HG03378 (cell line): ENCODE measurements at regions not wholly inside any gene's neighbourhood (a gene's known extent, or its start where the extent isn't known, plus 50 kb on each side); places are given as distances from the start of the nearest gene placed in this dataset.
A peak's percentile ranks its signal among the peaks of the same experiment; 100 is the strongest.
"Not testable (repeated sequence)": the region's sequence is repeated elsewhere in the genome, so short reads cannot be mapped to it uniquely, and the experiment has no call there.

Experiments
- ATAC-seq: cut with Tn5 transposase; IDR thresholded peaks from one replicate; pipeline ENCODE4 v1.9.1; 2021; ENCODE audit warnings: mild to moderate bottlenecking, moderate library complexity; ENCODE audit not compliant: unreplicated experiment

GRCh38 chr1:198809247-198809646 lies 170.4 kb downstream of the PTPRC start:
- no peak for ATAC-seq

- no peak for ATAC-seq
These were observed 172.6 kb downstream of the PTPRC start for GRCh38 chr1:198811449-198811848.

- ATAC-seq = no peak
These were observed 184.8 kb downstream of the PTPRC start for GRCh38 chr1:198823626-198824025.

DNA sequence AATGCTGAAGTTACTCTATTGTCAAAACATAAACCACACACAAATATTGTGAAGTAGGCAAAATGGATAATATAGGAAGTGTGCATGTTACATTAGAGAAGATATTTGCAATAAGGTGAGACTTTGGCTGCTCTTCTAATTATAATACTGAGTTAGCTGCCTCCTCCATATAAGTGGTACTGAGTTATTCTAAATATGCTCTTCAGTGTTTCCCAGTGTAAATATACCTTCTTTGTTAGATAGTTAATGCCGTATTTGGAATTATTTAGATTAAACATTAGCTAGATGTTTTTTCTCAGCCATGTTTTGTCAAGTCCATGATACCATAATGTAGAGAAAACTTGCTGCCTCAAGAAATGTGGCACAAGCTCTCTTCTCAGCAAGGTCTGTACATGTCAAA lies 186.4 kb downstream of the PTPRC start:
- no peak for ATAC-seq

- ATAC-seq = no peak
These were observed 190.5 kb downstream of the PTPRC start for GRCh38 chr1:198829356-198829755.

DNA sequence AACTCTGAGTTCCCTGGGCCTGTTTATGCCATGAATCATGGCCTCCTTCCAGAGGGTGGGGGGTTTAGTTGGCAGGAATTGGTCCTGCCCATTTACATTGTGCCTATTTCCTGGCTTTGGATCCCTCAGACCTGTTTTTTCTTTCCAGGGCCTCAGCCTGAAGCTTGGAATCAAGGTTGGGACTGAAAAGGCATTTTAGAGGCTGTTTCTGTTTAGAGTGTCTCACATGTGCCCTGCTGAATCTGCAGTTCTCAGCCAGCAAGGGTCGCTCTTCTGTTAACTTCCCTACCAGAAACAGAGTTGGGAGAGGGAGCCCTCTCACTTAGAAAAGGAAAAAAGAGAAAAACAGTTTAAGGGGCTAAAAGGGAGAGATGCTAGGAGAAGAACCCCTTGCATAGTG lies 191.1 kb downstream of the PTPRC start:
- ATAC-seq = no peak

DNA sequence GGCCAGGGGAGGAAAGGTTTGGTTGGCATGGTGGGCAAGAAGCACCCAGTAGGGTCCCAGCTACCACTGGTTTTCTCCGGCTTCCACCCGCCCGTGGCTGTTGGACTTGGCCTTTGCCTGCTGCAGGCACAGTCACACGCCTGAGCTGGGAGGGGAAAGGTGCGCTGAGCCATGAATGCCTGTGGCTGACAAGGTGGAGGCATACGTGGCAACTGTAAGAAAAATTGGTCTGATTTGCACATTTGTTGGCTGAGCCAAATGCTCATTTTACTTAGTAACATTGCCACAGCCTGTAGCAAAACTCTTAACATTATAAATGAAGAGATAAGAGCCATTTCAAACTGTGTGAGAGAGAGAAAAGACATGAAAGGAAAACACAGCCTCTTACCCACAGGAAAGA lies 191.6 kb downstream of the PTPRC start:
- no peak for ATAC-seq

DNA sequence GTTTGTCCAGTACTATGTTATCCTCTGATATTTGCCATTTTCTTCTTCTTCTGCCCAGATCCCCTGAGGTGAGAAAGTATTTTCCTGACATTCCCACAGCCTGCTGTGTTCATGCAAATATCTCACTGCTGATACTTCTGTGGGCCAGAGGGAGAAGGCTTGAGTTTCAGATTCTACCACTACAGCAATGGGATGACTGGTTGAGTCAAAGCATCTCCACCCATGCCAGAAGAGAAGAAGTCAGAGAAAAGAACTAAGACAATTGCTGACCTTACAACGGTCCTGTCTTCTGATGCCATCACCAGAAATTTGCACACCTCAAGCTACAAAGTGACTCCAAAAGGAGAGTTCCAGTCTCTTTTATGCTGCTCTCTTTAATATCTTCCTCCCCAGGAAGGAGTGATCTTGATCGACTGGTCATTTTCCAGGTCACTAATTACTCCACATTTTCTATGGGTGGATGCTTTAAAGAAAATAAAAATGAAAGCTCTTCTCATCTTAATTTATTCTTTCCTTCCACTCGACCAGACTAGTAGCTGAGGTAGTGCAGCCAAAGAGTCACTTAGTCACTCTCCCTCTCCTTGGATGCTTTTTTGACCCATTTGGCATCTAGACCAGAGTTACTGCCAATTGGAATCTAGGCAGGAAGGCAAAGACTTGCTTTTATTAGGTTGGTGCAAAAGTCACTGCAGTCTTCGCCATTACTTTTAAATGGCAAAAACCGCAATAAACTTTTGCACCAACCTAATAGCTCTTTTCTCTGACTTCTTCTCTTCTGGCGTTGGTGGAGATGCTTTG lies 195.1 kb downstream of the PTPRC start:
- ATAC-seq = no peak

DNA sequence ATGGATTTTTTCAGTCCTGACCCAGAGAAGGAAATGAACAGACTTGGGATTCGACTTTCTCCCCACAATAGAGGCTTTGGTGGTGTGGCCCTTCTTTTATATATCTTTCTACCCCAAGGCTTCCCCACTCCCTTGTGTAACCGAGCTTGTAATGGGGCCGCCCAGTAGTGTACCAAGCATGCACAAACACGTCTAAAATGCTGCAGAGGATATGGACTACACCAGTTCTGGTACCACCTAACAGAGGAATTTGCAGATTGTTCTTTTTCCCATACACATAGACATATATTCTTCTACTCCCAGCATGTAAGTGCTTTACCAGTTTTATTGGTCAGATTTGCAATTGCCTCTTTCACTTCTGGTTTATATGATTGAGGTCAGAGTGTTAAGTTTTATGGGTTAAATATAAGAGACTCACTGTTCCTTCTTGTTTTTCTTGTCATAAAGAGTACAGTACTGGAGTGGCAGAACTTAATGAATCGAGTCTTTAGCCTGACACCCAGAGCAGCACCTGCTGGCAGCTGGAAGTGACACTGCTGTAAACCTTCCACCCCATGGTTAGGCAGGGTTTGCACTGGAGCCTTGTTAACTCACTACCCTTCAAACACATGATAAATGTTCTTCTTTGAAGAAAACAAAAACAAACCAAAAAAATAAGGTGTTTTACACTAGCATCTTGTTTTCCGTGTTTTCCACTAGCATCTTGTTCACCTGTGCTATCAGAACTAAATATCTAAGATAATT lies 198.6 kb downstream of the PTPRC start:
- ATAC-seq = peak; percentile 47

GRCh38 chr1:198838022-198838342 lies 199.1 kb downstream of the PTPRC start:
- no peak for ATAC-seq

DNA sequence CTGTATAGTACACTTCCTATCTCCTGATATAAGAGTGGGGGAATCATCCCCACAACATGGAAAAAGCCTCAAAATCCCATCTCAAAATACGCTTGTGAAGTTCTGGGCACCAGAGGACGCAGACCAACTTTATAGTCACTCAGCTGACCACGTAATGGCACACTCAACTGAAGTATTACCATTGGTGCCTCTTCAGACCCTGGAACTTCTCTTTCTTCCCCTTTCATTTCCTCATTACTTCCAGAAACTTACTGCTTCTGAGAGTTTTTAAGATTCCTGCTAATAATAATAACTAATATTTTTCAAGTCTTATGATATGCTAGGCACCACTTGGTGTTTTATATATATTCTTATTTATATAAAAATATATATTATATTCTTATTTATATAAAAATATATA lies 202.6 kb downstream of the PTPRC start:
- no peak for ATAC-seq

DNA sequence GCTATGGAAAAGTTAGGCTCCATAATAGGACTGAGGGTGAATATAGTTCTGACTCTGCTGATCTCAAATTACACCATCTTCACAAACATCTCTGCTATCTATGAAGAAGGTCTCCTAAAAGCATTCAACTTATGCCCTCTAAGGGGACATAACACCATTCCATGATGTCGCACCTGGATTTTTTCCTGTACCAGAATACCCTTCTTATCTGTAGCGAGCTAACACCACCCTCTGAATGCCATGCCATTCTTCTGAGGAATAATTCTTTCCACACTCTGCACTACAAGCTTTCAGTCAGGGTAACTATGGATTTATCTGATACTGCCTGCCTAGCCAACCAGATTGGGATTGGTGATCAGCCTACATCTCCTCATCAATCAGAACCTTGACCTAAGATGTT lies 203.8 kb downstream of the PTPRC start:
- no peak for ATAC-seq

GRCh38 chr1:198845271-198845670 lies 206.4 kb downstream of the PTPRC start:
- ATAC-seq = no peak

DNA sequence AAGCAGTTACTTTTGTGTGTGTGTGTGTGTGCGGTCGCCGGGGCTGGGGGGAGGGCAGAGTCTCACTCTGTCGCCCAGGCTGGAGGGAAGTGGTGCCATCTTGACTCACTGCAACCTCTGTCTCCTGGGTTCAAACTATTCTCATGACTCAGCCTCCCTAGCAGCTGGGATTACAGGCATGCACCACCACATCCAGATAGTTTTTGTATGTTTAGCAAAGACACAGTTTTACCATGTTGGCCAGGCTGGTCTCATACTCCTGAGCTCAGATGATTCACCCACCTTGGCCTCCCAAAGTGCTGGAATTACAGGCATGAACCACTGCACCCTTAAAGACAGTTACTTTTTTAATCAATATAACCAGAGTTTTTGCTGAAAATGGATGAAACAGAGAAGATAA lies 207.0 kb downstream of the PTPRC start:
- no peak for ATAC-seq

- ATAC-seq = no peak
These were observed 207.7 kb downstream of the PTPRC start for GRCh38 chr1:198846556-198846955.

DNA sequence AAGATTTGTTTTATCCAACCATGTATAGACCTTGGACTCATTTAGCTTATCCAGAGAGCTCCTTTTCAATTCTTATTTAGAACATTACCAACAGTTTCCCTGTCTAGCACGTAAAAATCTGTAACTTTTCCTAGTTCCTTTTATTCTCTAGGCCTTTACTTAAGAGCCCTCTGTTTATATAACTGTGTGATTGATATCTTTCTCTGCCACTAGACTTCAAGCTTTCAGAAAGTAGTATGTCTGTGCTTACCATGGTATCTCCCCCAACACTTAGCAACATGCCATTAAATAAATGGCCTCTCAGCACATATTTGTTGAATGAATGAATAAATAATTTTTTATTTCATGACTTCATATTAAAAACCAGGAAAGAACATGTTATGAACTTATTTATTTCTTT lies 209.4 kb downstream of the PTPRC start:
- no peak for ATAC-seq

- ATAC-seq = no peak
These were observed 209.8 kb downstream of the PTPRC start for GRCh38 chr1:198848649-198849048.

DNA sequence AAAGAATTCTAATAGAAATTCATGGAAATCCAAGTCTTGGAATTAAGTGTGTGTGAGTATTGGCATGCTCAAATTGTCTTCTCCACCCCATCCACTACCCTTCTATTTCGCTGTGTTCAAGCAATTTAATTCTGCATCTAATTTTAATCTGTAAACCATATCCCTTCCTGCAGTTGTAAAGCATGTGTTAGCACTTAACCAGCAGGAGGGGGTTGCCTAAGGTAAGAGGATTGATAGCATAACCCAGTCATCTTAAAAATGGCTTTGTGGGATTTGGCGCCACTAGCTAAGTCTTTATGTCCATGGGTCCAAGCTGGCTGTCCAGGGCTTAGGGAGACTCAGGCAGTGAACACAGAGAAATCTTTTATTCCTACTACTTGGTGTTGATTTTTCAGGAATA lies 210.3 kb downstream of the PTPRC start:
- ATAC-seq = no peak

DNA sequence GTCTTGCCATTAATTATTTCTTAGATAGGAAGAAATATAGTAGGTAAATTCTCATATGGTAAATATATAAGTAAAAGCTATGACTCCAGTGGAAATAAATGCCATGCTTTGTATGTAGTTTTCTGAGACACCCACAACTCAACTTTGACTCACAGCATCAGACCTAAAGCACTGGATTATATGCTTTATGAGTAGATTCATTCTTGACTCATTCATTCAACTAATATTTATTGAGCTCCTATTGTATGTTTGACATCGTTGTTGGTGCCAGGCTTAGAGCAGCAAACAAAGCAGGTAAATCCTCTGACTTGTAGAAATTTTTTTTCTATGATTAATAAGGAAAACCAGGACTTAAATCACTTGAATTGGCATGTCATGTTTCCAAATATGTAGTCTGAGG lies 211.4 kb downstream of the PTPRC start:
- ATAC-seq = no peak

- not testable (repeated sequence) for ATAC-seq
These were observed 212.1 kb downstream of the PTPRC start for GRCh38 chr1:198850966-198851365.

- no peak for ATAC-seq
These were observed 217.8 kb downstream of the PTPRC start for GRCh38 chr1:198856601-198857000.

DNA sequence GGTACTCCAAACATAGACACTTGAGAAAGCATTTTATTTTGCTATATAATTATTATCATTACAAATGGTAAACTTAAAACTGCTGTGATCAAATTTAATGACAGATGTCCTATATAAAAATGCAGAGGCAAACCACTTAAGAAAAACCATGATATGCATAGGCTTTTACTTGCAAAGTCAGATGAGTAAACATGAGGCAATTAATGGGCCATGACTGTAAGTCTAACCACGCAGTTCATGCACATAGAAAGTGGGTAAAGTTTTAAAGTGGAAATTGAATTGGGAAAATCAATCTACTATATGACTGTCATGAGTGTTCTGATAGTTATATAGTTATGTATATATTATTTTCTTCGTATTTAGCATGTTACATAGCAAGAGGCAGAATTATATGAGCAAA lies 219.2 kb downstream of the PTPRC start:
- ATAC-seq = no peak

DNA sequence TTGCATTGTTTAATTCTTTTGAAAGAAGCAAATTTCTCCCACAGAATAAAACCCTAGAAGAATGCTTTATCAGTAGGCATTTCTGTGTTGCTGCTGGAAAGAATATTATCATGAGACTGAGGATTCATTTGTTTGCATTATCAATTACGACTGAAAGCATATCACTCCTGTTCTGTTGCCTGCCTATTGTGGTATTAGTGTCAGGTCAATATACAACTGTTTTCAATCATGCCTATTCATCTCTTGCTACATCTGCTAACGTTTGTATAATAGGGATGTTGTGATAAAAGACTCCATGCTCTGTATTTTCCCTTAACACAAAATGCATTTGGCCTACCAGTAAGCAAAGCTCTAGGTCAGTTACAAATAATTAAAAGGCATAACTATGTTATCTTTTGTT lies 221.5 kb downstream of the PTPRC start:
- no peak for ATAC-seq
